GM19372 (cell line): ENCODE measurements at regions not wholly inside any gene's neighbourhood (a gene's known extent, or its start where the extent isn't known, plus 50 kb on each side); places are given as distances from the start of the nearest gene placed in this dataset.

Source experiments
- ATAC-seq: cut with Tn5 transposase; IDR thresholded peaks from one replicate; pipeline ENCODE4 v1.9.1; 2021; ENCODE audit warnings: mild to moderate bottlenecking, low read depth, moderate library complexity; ENCODE audit not compliant: unreplicated experiment

DNA sequence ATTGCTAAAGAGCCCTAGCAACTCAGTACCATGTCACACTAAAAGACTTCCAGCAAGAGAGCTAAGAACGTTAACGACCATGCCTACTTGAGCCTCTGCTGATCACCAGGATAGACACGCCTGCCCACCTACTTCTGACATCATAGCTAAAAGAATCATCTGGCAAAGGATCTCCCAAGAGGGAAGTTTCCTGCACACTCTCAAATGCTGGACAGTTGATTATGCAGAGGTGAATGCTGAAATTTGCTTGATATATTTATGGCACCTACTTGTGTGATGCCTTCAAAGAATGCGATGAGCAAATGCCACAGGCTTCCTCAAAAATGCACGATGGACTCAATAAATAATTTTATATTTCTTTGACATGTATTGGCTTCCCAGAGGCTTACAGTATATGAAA is 113.6 kb downstream of the GALC start:
- no peak for ATAC-seq

GRCh38 chr14:87878959-87879358 is 114.0 kb downstream of the GALC start:
- no peak for ATAC-seq

DNA sequence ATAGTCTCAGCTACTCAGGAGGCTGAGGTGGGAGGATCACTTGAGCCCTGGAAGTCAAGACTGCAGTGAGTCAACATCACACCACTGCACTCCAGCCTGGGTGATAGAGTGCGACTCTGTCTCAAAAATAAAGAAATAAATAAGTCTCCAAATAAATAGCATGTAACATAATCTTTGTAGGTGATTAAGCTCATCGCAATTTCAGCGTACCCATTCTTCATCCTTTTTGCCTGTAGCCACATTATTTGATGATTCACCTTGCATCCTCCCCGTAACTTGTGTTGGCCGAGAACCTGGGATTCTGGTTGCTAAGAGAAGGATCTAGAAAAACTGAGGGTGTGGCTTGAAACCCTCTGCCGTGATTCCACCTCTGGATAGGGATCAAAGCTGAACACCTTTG is 115.1 kb downstream of the GALC start:
- ATAC-seq, result no peak

GRCh38 chr14:87874676-87875075 is 118.3 kb downstream of the GALC start:
- no peak for ATAC-seq

DNA sequence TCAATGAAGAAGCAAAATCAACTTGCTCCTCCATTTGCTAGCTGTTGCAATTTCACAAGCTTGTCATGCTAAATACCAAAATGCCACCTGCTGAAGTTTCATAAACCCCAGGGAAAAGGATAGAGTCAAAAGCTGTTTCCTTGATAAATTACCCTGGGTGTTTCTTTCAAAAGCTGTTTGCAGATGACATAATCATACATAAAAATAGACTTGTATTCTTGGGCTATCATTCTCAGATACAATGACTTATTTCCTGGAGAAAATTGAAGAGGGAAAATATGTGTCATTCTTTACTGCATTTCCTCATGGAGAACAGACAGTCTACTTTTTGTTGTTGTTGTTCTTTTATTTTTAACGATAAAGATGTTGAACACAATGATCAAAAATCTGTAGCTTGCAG is 119.2 kb downstream of the GALC start:
- no peak for ATAC-seq

GRCh38 chr14:87869619-87870583 is 123.1 kb downstream of the GALC start:
- no peak for ATAC-seq

DNA sequence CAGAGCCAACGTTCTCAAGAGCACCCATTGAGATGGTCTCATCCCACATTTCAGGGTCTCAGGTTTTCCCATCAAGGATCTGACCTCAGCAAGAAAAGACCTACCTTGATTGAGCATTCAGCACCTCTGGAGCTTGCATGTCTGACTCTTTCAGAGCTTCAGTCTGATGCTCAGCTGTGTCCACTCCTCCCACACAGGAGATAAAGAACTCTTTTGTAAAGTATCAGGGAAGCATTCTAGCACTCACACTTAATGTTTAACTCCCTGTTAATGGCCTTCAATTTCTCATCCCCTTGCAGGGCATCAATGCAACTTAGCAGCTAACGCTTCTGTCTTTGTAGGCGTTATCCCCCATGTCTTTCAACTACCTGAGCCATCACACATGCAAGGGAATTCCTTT is 124.1 kb downstream of the GALC start:
- no peak for ATAC-seq

GRCh38 chr14:87866116-87866515 is 126.9 kb downstream of the GALC start:
- ATAC-seq, result no peak

GRCh38 chr14:87864356-87865270 is 128.4 kb downstream of the GALC start:
- no peak for ATAC-seq

GRCh38 chr14:87863047-87863446 is 129.9 kb downstream of the GALC start:
- ATAC-seq, result no peak

DNA sequence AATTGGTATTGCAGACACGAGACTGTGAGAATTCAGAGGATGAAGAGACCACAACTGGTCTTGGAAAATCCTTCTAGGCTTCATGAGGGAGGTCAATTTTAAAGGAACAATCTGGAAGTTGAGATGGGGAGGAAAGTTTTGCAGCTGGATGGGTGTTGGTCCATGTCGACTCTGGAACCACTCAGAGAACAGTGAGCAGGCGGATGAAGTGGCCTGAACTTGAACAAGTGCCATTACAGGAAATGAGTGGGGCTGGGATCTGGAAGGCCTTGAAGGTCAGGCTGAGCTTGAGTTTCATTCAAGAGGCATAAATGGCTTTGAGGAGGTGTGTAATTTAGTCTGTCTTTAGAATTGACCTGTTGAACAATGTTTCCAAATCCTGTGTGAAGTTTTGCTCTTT is 140.9 kb downstream of the GALC start:
- ATAC-seq, result no peak

GRCh38 chr14:87851190-87851589 is 141.8 kb downstream of the GALC start:
- no peak for ATAC-seq

- ATAC-seq, result no peak
Observed at GRCh38 chr14:87847216-87847755, 145.7 kb downstream of the GALC start.

DNA sequence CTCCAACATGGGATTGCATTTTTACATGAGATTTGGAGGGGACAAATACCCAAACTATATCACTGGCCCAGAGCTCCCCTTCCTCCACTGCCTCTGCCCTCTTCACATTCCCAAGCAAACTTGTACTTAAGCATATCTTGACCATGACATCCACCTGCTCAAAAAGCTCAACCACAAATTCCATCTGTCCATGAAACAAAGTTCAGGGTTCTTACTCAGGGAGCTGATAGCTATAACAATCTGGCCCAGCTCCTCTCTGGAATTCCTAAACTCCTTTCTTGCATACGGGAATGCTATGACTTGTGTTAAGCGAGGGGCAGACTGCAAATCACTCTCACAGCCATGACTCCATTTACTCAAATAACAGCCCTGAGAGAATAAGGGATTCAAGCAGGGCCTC is 152.1 kb downstream of the GALC start:
- ATAC-seq, result no peak

DNA sequence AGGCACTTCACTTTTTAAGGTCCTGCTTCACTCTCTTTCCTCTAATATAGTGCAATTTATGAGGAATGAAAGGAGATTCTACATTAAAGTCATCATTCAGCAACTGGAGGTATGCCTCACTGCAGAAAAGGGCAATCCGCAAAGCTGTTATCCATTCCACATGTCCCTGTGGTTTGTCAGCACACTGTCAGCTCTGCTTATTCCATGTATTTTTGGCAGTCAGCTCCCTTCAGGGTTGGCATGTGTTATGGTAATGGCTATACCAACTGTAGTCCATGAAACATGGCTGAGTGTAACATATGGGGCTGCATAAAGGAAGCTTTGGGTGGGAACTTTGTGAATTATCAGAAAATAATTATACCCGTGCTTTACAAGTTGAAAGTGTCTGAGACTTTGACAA is 154.1 kb downstream of the GALC start:
- ATAC-seq, result no peak

DNA sequence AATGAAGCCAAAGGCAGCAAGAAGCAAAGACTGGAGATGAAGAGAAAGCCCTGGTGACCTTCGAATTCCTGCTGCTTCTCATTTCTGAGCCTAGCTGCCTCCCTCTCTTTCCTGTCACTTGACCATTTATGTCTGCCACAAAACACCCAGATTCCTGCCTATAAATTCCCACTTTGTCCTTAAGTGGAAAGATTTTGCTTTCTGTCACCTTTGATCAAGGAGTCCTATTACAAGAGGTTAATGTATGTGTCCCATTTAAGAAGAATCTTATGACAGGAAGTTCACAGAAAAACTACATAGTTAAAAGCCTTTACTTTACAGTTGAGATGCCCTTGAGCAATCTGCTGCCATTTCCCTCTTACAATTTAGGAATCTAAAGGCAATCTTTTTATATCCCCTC is 155.7 kb downstream of the GALC start:
- ATAC-seq, result no peak

- ATAC-seq, result no peak
Observed at GRCh38 chr14:87834594-87834993, 158.4 kb downstream of the GALC start.

GRCh38 chr14:87833026-87833425 is 160.0 kb downstream of the GALC start:
- ATAC-seq, result no peak

GRCh38 chr14:87830443-87831096 is 162.4 kb downstream of the GALC start:
- ATAC-seq, result no peak

DNA sequence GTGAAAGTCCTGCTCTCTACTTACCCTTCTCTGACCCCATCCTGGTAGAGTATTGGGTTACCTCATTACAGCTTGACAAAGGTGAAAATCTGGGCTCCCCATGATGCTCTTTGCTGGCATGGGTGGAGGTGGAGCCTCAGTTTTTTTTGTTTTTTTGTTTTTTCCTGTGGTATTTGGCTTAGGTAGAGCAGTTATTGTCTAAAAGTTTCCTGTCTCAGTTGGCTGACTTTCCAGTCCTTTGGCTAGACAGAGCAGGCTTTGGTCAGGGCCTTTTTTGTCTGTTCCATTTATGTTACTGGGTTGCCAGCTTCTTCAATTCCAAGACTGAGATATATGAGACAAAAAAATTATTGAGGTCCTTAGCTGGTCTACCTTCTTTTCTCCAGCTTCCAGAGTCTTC is 163.4 kb downstream of the GALC start:
- no peak for ATAC-seq

- ATAC-seq, result no peak
Observed at GRCh38 chr14:87824266-87824665, 168.7 kb downstream of the GALC start.
